GM18507 (cell line): ENCODE measurements at regions not wholly inside any gene's neighbourhood (a gene's known extent, or its start where the extent isn't known, plus 50 kb on each side); places are given as distances from the start of the nearest gene placed in this dataset.

Source experiments
- DNase-seq: peaks from one replicate; pipeline ENCODE4 v3.0.0; 2011; ENCODE audit warnings: low read depth; ENCODE audit not compliant: insufficient read length; ENCODE audit errors: extremely low spot score
- FAIRE-seq: peaks from 2 replicates; lab custom pipeline; 2011; peaks lifted over from hg19 to GRCh38; lab: Jason Lieb, UNC

DNA sequence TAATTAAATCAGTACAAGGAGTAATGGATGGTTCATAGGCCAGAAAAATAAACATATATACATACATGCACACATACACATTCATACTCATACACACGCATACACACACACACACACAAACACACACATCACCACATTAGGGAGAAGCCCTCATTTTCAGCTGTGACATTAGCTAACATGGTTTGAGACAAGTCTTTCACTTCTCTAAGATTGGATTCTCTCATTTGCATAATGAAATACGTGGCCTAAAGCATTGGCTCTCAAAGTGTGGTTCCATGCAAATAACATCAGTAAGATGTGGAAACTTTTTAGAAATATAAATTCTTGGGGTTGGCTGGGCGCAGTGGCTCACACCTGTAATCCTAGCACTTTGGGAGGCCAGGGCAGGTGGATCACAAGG is 452.6 kb downstream of the TAFA4 start:
- no peak for DNase-seq

DNA sequence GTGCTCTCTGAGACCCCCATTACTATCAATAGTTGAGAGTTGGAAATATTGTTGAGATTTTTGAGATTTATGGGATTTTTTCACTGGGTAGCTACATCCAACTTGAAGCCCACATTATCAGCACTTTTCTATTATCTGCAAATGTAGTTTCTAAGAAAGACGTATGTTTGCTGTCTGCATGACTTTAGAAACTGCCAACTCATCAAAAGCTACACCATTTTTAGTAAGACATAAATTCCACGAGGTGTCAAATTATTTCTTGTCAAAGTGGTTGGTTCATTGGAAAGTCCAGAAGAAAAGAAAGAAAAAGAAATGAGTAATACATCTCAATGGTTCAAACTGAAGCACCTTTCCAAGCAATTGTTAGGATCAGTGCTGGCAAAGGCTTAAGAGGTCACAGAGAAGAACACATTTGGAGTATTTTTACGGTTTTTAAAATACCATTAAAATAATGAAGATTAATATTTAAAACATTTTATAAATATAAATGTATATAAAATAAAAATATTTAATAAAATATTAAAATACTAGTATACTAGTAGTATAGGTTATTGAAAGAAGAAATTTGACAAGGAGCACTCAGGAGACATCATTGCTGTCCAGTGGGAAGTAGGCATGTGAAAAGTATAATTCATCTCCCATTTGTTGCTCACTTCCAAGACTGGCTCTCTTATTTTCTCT is 463.5 kb downstream of the TAFA4 start:
- FAIRE-seq (no peak), DNase-seq (no peak)

More for the DNA sequence above, 452.6 kb downstream of the TAFA4 start:
- FAIRE-seq = no peak

GRCh38 chr3:68467465-68467864 is 464.9 kb downstream of the TAFA4 start:
- DNase-seq (no peak), FAIRE-seq (no peak)

- DNase-seq (no peak), FAIRE-seq (no peak)
These were observed 473.8 kb downstream of the TAFA4 start for GRCh38 chr3:68458581-68458980.

DNA sequence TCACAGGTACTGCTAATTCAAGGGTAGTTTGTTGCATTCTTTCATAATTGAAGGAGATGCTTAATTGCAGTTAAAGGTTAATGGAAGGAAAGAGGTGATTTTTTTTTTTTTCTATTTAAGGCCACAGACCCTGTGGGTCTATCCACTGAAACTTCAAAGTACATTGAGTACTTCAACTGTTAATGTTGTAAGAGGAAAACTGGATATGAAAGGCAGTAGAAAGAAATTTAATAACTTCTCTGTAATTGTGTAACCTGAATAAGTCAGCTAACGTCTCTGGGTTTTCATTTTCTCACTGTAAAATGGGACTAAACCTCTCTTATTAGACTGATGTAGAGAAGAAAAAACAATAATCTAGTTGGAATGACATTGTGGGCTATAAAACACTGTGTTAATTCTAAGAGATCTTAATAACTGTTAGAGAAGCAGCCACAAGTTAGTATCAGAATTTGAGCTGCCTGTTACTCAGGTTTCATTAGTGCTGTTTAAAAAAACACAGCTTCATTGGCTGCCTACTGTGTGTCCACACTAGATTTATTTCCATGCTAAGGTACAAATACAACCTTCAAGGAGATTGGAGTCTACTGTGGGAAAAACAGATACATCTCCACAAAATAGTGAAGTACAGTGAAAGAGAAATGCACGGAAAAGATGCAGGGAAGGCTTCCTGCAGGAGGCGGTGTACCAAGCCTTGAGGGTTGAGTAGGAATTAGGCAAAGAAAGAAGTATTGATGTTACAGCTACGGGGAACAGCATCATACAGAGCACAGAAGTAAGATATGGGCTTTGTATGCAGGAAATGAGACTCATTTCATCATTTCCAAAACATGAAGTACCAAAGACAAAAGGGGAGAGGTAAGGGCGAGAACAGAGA is 483.6 kb downstream of the TAFA4 start:
- FAIRE-seq = no peak
- DNase-seq = no peak

DNA sequence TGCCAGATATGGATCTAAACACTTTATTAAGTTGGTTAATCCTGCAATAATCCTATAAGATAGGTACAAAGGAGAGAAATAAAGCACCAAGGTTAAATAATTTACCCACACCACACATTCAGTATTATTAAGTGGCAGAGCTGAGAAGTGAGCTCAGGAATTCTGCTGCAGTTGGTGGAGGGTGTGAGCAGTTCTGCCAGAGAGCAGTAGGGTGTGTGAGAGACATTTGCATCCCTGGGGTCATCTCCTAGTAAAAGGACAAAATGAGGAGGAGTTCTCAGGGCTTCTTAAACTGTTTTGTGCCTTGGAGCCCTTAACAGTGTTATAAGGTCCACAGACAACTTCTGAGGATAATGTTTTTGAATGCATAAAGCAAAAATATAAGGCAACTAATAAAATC is 484.5 kb downstream of the TAFA4 start:
- FAIRE-seq = no peak
- DNase-seq = no peak

- DNase-seq (no peak), FAIRE-seq (no peak)
These were observed 491.3 kb downstream of the TAFA4 start for GRCh38 chr3:68441054-68441453.

DNA sequence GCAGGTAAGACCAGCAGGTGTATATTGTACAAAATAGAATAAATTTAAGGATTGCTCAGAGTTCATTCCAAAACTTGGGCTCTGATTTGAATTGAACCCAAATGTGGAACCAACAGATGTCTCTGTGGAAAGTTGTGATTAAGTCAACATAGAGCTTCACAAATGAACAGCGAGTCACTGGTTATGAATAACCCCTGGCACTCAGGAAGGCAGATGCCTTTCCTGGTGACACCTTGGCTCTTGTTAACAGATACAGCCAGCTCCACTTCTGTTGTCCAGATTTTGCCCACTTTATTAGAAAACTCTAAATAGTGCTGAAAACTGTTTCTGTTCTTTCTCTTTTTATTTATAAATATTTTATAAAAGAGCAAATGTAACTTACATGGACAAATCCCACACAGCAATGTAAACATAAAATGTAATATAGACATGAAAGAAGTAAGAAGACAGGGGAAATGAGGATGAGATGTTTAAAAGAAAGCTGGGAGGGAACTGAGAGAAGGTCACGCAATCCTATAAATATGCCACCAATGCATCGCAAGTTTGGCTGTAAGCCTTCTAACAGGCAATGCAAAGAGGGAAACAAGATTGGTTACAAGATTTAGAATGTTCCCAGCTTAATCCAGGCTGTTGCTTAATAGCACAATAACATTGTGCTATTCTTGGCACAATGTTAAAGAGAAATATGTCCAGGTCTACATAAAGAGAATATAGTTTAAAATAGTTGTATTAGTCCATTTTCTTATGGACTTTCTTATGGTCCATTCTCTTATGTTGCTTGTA is 495.5 kb downstream of the TAFA4 start:
- FAIRE-seq = no peak
- DNase-seq = no peak

DNA sequence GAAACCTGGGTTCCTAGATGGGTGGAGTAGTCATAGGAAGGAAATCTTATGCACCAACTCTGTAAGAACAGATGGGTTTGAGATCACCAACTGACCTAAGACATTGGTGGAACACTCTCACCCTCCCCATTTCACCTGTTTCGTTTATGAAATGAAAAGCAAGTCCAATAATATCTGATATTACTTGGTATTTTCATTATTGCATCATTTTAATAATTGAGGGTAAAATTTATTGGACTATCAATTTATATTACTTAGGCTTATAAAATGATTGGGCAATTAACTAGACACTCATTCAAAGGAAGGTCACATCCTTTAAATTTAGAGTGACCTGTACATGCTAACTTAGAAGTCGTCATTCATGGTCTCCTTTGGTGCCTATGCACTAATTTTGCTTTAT is 503.9 kb downstream of the TAFA4 start:
- DNase-seq (no peak), FAIRE-seq (no peak)

- no peak for DNase-seq
- no peak for FAIRE-seq
These were observed 507.4 kb downstream of the TAFA4 start for GRCh38 chr3:68424796-68425460.

GRCh38 chr3:68408626-68409025 is 523.7 kb downstream of the TAFA4 start:
- no peak for DNase-seq
- no peak for FAIRE-seq

DNA sequence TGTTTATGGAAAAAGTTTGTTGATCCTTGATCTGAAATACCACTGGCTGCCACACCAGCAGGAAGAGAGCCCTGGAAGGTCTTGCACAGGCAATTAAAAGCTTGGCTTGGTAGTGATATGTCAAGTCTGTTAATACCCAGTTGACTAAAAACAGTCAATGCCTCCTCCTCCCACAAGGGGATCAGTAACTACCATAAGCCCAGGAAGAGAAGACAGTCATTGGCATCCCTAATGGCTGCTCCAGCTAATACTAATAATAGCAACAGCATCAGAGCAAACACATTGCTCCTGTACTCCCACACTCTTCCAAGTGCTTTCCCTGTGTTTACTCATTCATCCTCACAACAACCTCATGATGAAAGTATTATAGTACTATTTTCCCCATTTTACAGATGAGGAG is 528.6 kb downstream of the TAFA4 start:
- no peak for DNase-seq
- no peak for FAIRE-seq

GRCh38 chr3:68402235-68402918 is 530.0 kb downstream of the TAFA4 start:
- FAIRE-seq (no peak), DNase-seq (no peak)

GRCh38 chr3:68378631-68379030 is 553.7 kb downstream of the TAFA4 start:
- FAIRE-seq = no peak
- no peak for DNase-seq

GRCh38 chr3:68373727-68374126 is 558.6 kb downstream of the TAFA4 start:
- no peak for FAIRE-seq
- DNase-seq = no peak

DNA sequence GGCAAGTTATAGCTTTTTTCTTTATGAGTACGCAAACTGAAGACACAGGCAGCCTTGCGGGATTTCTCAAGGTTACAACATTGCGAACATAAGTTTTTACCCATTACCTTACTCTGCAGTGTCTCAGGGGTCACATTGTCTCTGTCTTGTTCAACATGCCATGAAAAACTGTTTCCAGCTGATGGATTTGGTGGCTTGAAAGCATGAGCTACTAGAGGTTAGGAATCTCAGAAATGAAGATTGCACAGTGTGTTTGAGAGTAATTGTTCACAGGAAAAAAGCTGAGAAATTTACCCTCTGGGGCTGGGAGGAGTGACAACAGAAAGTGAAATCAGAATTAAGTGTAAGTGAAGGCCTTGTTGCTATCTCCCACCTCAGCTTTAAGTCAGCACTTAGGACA is 568.6 kb downstream of the TAFA4 start:
- DNase-seq = no peak
- no peak for FAIRE-seq

DNA sequence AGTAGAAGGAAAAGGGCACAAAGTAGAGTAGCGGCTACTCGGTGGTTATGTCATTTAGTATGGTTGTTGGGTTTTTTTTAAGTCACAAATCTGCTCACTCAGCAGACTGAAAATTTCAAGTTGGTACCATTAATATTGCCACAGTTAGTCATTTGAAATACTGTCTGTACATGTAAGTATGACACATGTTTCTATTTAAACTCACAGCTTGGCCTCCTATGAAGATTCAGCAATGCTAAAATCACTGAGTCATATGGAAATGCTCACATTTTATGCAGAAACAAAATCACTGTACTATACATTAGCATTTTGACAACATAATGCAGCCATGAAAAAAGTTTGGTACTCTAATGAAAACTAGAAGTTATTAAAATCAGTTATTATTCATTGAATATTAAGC is 571.9 kb downstream of the TAFA4 start:
- FAIRE-seq (no peak), DNase-seq (no peak)

- FAIRE-seq (no peak), DNase-seq (no peak)
These were observed 586.6 kb downstream of the TAFA4 start for GRCh38 chr3:68345781-68346180.

GRCh38 chr3:68342426-68342825 is 589.9 kb downstream of the TAFA4 start:
- DNase-seq = no peak
- FAIRE-seq = no peak
